Tibial nerve (tissue), 4 donors: ENCODE measurements at regions not wholly inside any gene's neighbourhood (a gene's known extent, or its start where the extent isn't known, plus 50 kb on each side); places are given as distances from the start of the nearest gene placed in this dataset.

ENCODE experiments used
- DNase-seq, 2 donors: peaks; one replicate each; pipeline ENCODE4 v3.0.0-alpha.2; 2019; ENCODE audit warnings: low spot score in 2 of 2
- H3K27ac ChIP-seq, 4 donors: fragments of 200-600 bp; sonication (generic) in 3 of 4; one replicate each; pipeline ENCODE4 v1.5.1; 2017 to 2019; ENCODE audit warnings: mild to moderate bottlenecking in 1 of 4
- H3K27me3 ChIP-seq, 2 donors: fragments of 200-600 bp; sonication (generic) in 1 of 2; one replicate each; pipeline versions ENCODE4 v1.5.1 to v1.6.0; 2017 to 2019
- H3K36me3 ChIP-seq, 3 donors: fragments of 200-600 bp; sonication (generic); one replicate each; pipeline ENCODE4 v1.5.1; 2018 to 2019
- H3K4me1 ChIP-seq, 4 donors: fragments of 200-600 bp; sonication (generic) in 3 of 4; one replicate each; pipeline ENCODE4 v1.5.1; 2017 to 2019
- H3K4me3 ChIP-seq, 4 donors: fragments of 200-600 bp; sonication (generic) in 3 of 4; one replicate each; pipeline ENCODE4 v1.5.1; 2017 to 2019; ENCODE audit warnings: mild to moderate bottlenecking in 1 of 4, moderate library complexity in 1 of 4
- H3K9me3 ChIP-seq, 4 donors: fragments of 200-600 bp; sonication (generic) in 3 of 4; one replicate each; pipeline ENCODE4 v1.5.1; 2017 to 2019
- CTCF ChIP-seq, 5 experiments: fragments of 200-600 bp in 3 of 5; fragments of 450-650 bp in 2 of 5; sonication (generic) in 3 of 5; IDR thresholded peaks; one replicate each; pipeline ENCODE4 v1.5.1; 2016 to 2019; ENCODE audit warnings: antibody characterized with exemption in 5 of 5, mild to moderate bottlenecking in 3 of 5, moderate library complexity in 2 of 5
- EP300 ChIP-seq, 2 donors: sonication (generic); formaldehyde crosslinking; IDR thresholded peaks; one replicate each; pipeline ENCODE4 v1.6.1; 2017; ENCODE audit warnings: antibody characterized with exemption in 2 of 2, mild to moderate bottlenecking in 1 of 2
- POLR2A ChIP-seq, 2 donors: fragments of 450-650 bp; IDR thresholded peaks; one replicate each; pipeline ENCODE4 v1.6.1; 2017; ENCODE audit warnings: antibody characterized with exemption in 2 of 2, mild to moderate bottlenecking in 2 of 2, moderate library complexity in 2 of 2
- WGBS, 2 donors: methylation state at CpG; one replicate each; pipeline ENCODE4 v1.1.5; 2018; 5-methylcytosine and 5-hydroxymethylcytosine counted together

GRCh38 chr1:213383465-213383864, 332.4 kb downstream of the RPS6KC1 start:
- Histone ChIP-seq H3K4me1 (no peaks in the 10 kb centered on the region), H3K4me3 (no peak overlapping the region), H3K27me3 (no peaks in the 10 kb centered on the region), H3K9me3 (peaks cover 0 to 5% (median 0%) of the 10 kb centered on the region in 4 donors), H3K36me3 (peaks cover 0 to 4% (median 0%) of the 10 kb centered on the region in 3 donors), H3K27ac (no peak overlapping the region)
- no peak for DNase-seq
- TF ChIP-seq EP300 (IDR thresholded peaks at IDR 0.05): no peak
- TF ChIP-seq CTCF (IDR thresholded peaks at IDR 0.05): no peak
- no peak for TF ChIP-seq POLR2A (IDR thresholded peaks at IDR 0.05)
- 97 to 100% methylated on average over 3 of the region's 3 CpGs for WGBS, 2 donors

GRCh38 chr1:213385201-213385600, 334.2 kb downstream of the RPS6KC1 start:
- no peak for DNase-seq
- H3K9me3 ChIP-seq: peaks cover 0 to 5% (median 0%) of the 10 kb centered on the region in 4 donors
- TF ChIP-seq EP300 (IDR thresholded peaks at IDR 0.05) (no peak), CTCF (IDR thresholded peaks at IDR 0.05) (no peak), POLR2A (IDR thresholded peaks at IDR 0.05) (no peak)
- H3K4me1 ChIP-seq: no peaks in the 10 kb centered on the region
- no peak overlapping the region for H3K4me3 ChIP-seq
- 83 to 94% methylated on average over 1 of the region's 1 CpG for WGBS, 2 donors
- no peaks in the 10 kb centered on the region for H3K27me3 ChIP-seq
- no peak overlapping the region for H3K27ac ChIP-seq
- no peaks in the 10 kb centered on the region for H3K36me3 ChIP-seq

- peaks cover 0 to 5% (median 0%) of the 10 kb centered on the region in 4 donors for H3K9me3 ChIP-seq
- H3K27ac ChIP-seq: no peak overlapping the region
- TF ChIP-seq EP300 (IDR thresholded peaks at IDR 0.05): no peak
- no peak overlapping the region for H3K4me3 ChIP-seq
- 62 to 79% methylated on average over 4 of the region's 4 CpGs for WGBS, 2 donors
- no peaks in the 10 kb centered on the region for H3K36me3 ChIP-seq
- H3K4me1 ChIP-seq: no peaks in the 10 kb centered on the region
- no peak for DNase-seq
- H3K27me3 ChIP-seq: no peaks in the 10 kb centered on the region
These were observed 334.8 kb downstream of the RPS6KC1 start for GRCh38 chr1:213385806-213386324.

- TF ChIP-seq POLR2A (IDR thresholded peaks at IDR 0.05): no peak
- no peak for TF ChIP-seq EP300 (IDR thresholded peaks at IDR 0.05)
- no peak for TF ChIP-seq CTCF (IDR thresholded peaks at IDR 0.05)
- Histone ChIP-seq H3K9me3 (peaks cover 0 to 5% (median 0%) of the 10 kb centered on the region in 4 donors), H3K27ac (no peak overlapping the region), H3K4me3 (no peak overlapping the region), H3K36me3 (no peaks in the 10 kb centered on the region), H3K4me1 (no peaks in the 10 kb centered on the region), H3K27me3 (no peaks in the 10 kb centered on the region)
- no peak for DNase-seq
- WGBS, 2 donors: 54 to 61% methylated on average over 1 of the region's 1 CpG
These were observed 336.5 kb downstream of the RPS6KC1 start for GRCh38 chr1:213387380-213388015.

GRCh38 chr1:213388199-213388598, 337.2 kb downstream of the RPS6KC1 start:
- Histone ChIP-seq H3K27ac (no peak overlapping the region), H3K4me1 (no peaks in the 10 kb centered on the region), H3K36me3 (no peaks in the 10 kb centered on the region), H3K9me3 (peaks cover 0 to 5% (median 0%) of the 10 kb centered on the region in 4 donors), H3K4me3 (no peak overlapping the region), H3K27me3 (no peaks in the 10 kb centered on the region)
- no peak for DNase-seq
- TF ChIP-seq EP300 (IDR thresholded peaks at IDR 0.05) (no peak), CTCF (IDR thresholded peaks at IDR 0.05) (no peak), POLR2A (IDR thresholded peaks at IDR 0.05) (no peak)
- 77 to 84% methylated on average over 6 to 7 of the region's 7 CpGs for WGBS, 2 donors
